ENCODE measurements at regions not wholly inside any gene's neighbourhood (a gene's known extent, or its start where the extent isn't known, plus 50 kb on each side); places are given as distances from the start of the nearest gene placed in this dataset.

DNA sequence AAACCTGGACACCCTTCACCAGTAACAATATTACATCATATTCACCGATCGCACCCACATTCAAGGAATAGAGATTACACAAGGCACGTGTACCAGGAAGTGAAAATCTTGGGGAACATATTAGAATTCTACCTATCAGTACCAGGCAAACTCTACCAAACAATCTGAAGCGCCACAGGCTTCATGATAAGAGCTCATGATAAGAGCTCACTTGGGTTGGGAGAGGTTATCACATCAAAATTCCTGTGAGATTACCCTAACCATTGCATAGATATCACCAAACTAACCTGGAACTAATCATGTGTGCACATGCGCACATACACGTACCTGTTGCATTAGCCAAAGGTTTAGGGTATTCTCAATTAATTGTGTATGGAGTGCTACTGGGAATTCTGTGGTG lies 1861.3 kb downstream of the PCDH9 start:
- TF ChIP-seq YY1 (IDR thresholded peaks at IDR 0.05; ENCODE audit: insufficient read depth, insufficient read length) (no peak), ZNF274 (IDR thresholded peaks at IDR 0.05; ENCODE audit: low read depth, low read length) (no peak), SUZ12 (IDR thresholded peaks at IDR 0.05; ENCODE audit: extremely low read depth, insufficient read depth, insufficient read length) (no peak)
